ENCODE measurements at regions not wholly inside any gene's neighbourhood (a gene's known extent, or its start where the extent isn't known, plus 50 kb on each side); places are given as distances from the start of the nearest gene placed in this dataset.
"Not testable (repeated sequence)": the region's sequence is repeated elsewhere in the genome, so short reads cannot be mapped to it uniquely, and the experiment has no call there.

GRCh38 chr4:147259271-147259670 is 221.6 kb upstream of the EDNRA start:
- DNase-seq = not testable (repeated sequence)

GRCh38 chr4:147284256-147284835 is 196.6 kb upstream of the EDNRA start:
- no peak for DNase-seq

- no peak for DNase-seq
Measured at GRCh38 chr4:147284935-147285334, 196.0 kb upstream of the EDNRA start.

- no peak for DNase-seq
Measured at GRCh38 chr4:147285751-147286150, 195.1 kb upstream of the EDNRA start.

GRCh38 chr4:147286846-147287587 is 193.9 kb upstream of the EDNRA start:
- no peak for DNase-seq

- no peak for DNase-seq
Measured at GRCh38 chr4:147287588-147287890, 193.4 kb upstream of the EDNRA start.

GRCh38 chr4:147288512-147288911 is 192.4 kb upstream of the EDNRA start:
- DNase-seq = no peak

- no peak for DNase-seq
Measured at GRCh38 chr4:147289181-147289580, 191.7 kb upstream of the EDNRA start.

GRCh38 chr4:147292604-147293313 is 188.1 kb upstream of the EDNRA start:
- DNase-seq = not testable (repeated sequence)

GRCh38 chr4:147293314-147293677 is 187.6 kb upstream of the EDNRA start:
- not testable (repeated sequence) for DNase-seq

GRCh38 chr4:147299205-147299604 is 181.7 kb upstream of the EDNRA start:
- DNase-seq = no peak

- no peak for DNase-seq
Measured at GRCh38 chr4:147303174-147303872, 177.6 kb upstream of the EDNRA start.

- no peak for DNase-seq
Measured at GRCh38 chr4:147303873-147304229, 177.0 kb upstream of the EDNRA start.

- no peak for DNase-seq
Measured at GRCh38 chr4:147307896-147308674, 172.8 kb upstream of the EDNRA start.

- no peak for DNase-seq
Measured at GRCh38 chr4:147309434-147309833, 171.5 kb upstream of the EDNRA start.

GRCh38 chr4:147310312-147310711 is 170.6 kb upstream of the EDNRA start:
- DNase-seq = no peak

GRCh38 chr4:147311956-147312355 is 168.9 kb upstream of the EDNRA start:
- DNase-seq = no peak

GRCh38 chr4:147312376-147313046 is 168.4 kb upstream of the EDNRA start:
- DNase-seq = no peak

- DNase-seq = no peak
Measured at GRCh38 chr4:147313108-147313507, 167.8 kb upstream of the EDNRA start.

- no peak for DNase-seq
Measured at GRCh38 chr4:147318586-147318985, 162.3 kb upstream of the EDNRA start.

GRCh38 chr4:147325571-147325981 is 155.3 kb upstream of the EDNRA start:
- no peak for DNase-seq

GRCh38 chr4:147326591-147326990 is 154.3 kb upstream of the EDNRA start:
- no peak for DNase-seq
